ENCODE measurements at regions not wholly inside any gene's neighbourhood (a gene's known extent, or its start where the extent isn't known, plus 50 kb on each side); places are given as distances from the start of the nearest gene placed in this dataset.

DNA sequence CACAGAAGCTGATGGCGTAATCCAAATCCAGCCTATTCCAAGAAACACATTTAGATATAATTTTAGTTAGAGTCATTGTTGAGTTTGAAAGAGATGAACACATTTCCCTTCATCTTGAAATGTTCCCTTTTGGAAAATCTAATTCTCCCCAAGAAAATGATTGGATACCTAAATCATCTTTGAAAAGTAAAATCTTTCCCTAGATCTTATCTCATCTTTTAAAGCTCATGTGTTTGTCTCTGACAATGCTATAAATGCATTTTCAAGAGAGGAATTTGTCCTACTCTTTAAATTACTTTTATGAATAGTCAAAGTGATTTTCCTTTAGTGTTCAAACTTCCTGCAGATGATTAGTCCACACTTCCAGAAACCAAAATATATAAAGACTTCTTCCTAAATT, 82.6 kb upstream of the CNTN6 start:
- no peak for TF ChIP-seq CTCF (IDR thresholded peaks at IDR 0.05; ENCODE audit: insufficient read depth, low read length)
- H3K4me3 ChIP-seq (ENCODE audit: low read depth, low read length), result no peak overlapping the region
- DNase-seq (ENCODE audit: low read depth), result no peak

GRCh38 chr3:1015826-1016225, 77.0 kb upstream of the CNTN6 start:
- no peak for TF ChIP-seq CTCF (IDR thresholded peaks at IDR 0.05; ENCODE audit: insufficient read depth, low read length)
- H3K4me3 ChIP-seq (ENCODE audit: low read depth, low read length), result no peak overlapping the region
- DNase-seq (ENCODE audit: low read depth), result no peak

DNA sequence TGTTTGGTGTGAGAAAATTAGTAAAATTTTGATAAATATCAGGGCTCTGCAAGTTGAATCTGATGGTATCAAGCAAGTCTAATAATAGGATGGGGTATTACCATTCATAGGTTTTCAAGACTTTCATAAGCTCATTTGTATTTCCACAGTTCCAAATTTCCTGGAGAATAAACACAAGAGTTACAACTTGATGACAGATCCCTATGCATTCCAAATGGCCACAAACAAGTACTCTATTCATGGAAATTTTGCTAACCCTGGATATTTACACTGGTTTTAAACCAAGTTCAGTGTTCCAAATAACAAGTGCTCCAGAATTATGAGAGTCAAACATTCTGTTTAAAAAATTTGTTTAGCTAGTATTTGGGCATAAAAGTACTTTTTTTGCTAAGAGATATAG, 75.0 kb upstream of the CNTN6 start:
- TF ChIP-seq CTCF (IDR thresholded peaks at IDR 0.05; ENCODE audit: insufficient read depth, low read length), result no peak
- no peak overlapping the region for H3K4me3 ChIP-seq (ENCODE audit: low read depth, low read length)
- DNase-seq (ENCODE audit: low read depth), result no peak

- TF ChIP-seq CTCF (IDR thresholded peaks at IDR 0.05; ENCODE audit: insufficient read depth, low read length), result no peak
- no peak overlapping the region for H3K4me3 ChIP-seq (ENCODE audit: low read depth, low read length)
- DNase-seq (ENCODE audit: low read depth), result no peak
These were observed 73.7 kb upstream of the CNTN6 start for GRCh38 chr3:1019157-1019556.

GRCh38 chr3:1026395-1026794, 66.4 kb upstream of the CNTN6 start:
- no peak overlapping the region for H3K4me3 ChIP-seq (ENCODE audit: low read depth, low read length)
- no peak for DNase-seq (ENCODE audit: low read depth)
- no peak for TF ChIP-seq CTCF (IDR thresholded peaks at IDR 0.05; ENCODE audit: insufficient read depth, low read length)

GRCh38 chr3:1036207-1036826, 56.5 kb upstream of the CNTN6 start:
- H3K4me3 ChIP-seq (ENCODE audit: low read depth, low read length), result no peak overlapping the region
- no peak for DNase-seq (ENCODE audit: low read depth)
- TF ChIP-seq CTCF (IDR thresholded peaks at IDR 0.05; ENCODE audit: insufficient read depth, low read length), result no peak

GRCh38 chr3:1037631-1038030, 55.2 kb upstream of the CNTN6 start:
- TF ChIP-seq CTCF (IDR thresholded peaks at IDR 0.05; ENCODE audit: insufficient read depth, low read length), result no peak
- DNase-seq (ENCODE audit: low read depth), result no peak
- H3K4me3 ChIP-seq (ENCODE audit: low read depth, low read length), result no peak overlapping the region

Data from fibroblast of the aortic adventitia (primary cell).